DND-41 (cell line): ENCODE measurements at regions not wholly inside any gene's neighbourhood (a gene's known extent, or its start where the extent isn't known, plus 50 kb on each side); places are given as distances from the start of the nearest gene placed in this dataset.

Experiments used
- EZH2 ChIP-seq: IDR thresholded peaks from 3 replicates; pipeline ENCODE4 v1.6.1; 2012; ENCODE audit warnings: borderline replicate concordance, low read depth, mild to moderate bottlenecking, moderate library complexity, low read length, inconsistent platforms; ENCODE audit not compliant: severe bottlenecking
- TF ChIP-seq, protein P1 (sequence below): IDR thresholded peaks from 2 replicates; pipeline ENCODE4 v1.5.1; 2012; ENCODE audit warnings: borderline replicate concordance, low read length, moderate library complexity, mild to moderate bottlenecking; ENCODE audit not compliant: poor library complexity, severe bottlenecking; ENCODE audit errors: extremely low read depth

- TF ChIP-seq EZH2 = no peak
- TF ChIP-seq, protein P1, sequence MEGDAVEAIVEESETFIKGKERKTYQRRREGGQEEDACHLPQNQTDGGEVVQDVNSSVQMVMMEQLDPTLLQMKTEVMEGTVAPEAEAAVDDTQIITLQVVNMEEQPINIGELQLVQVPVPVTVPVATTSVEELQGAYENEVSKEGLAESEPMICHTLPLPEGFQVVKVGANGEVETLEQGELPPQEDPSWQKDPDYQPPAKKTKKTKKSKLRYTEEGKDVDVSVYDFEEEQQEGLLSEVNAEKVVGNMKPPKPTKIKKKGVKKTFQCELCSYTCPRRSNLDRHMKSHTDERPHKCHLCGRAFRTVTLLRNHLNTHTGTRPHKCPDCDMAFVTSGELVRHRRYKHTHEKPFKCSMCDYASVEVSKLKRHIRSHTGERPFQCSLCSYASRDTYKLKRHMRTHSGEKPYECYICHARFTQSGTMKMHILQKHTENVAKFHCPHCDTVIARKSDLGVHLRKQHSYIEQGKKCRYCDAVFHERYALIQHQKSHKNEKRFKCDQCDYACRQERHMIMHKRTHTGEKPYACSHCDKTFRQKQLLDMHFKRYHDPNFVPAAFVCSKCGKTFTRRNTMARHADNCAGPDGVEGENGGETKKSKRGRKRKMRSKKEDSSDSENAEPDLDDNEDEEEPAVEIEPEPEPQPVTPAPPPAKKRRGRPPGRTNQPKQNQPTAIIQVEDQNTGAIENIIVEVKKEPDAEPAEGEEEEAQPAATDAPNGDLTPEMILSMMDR = no peak
Measured at GRCh38 chr7:109545686-109546085, 976.0 kb downstream of the DNAJB9 start.
